Vagina (tissue), 2 donors: ENCODE measurements at regions not wholly inside any gene's neighbourhood (a gene's known extent, or its start where the extent isn't known, plus 50 kb on each side); places are given as distances from the start of the nearest gene placed in this dataset.

Experiments
- CTCF ChIP-seq, 3 experiments: fragments of 450-650 bp in 2 of 3; fragments of 200-600 bp in 1 of 3; sonication (generic) in 1 of 3; IDR thresholded peaks; one replicate each; pipeline ENCODE4 v1.5.1; 2017 to 2019; ENCODE audit warnings: antibody characterized with exemption in 3 of 3, mild to moderate bottlenecking in 2 of 3, moderate library complexity in 2 of 3
- POLR2A ChIP-seq, 2 donors: fragments of 450-650 bp; IDR thresholded peaks; one replicate each; pipeline ENCODE4 v1.6.1; 2017; ENCODE audit warnings: antibody characterized with exemption in 2 of 2, mild to moderate bottlenecking in 2 of 2, moderate library complexity in 2 of 2
- POLR2AphosphoS5 ChIP-seq, 2 donors: sonication (generic); formaldehyde crosslinking; IDR thresholded peaks; one replicate each; pipeline ENCODE4 v1.9.0; 2017; ENCODE audit warnings: antibody characterized with exemption in 2 of 2, mild to moderate bottlenecking in 2 of 2, low read depth in 1 of 2; ENCODE audit not compliant: insufficient read depth in 1 of 2

GRCh38 chr5:5558102-5558501 is 135.6 kb downstream of the ICE1 start:
- no peak for TF ChIP-seq POLR2A (IDR thresholded peaks at IDR 0.05)
- TF ChIP-seq POLR2AphosphoS5 (IDR thresholded peaks at IDR 0.05; ENCODE audit: insufficient read depth in 1 of 2, low read depth in 1 of 2): no peak
- TF ChIP-seq CTCF (IDR thresholded peaks at IDR 0.05): no peak
